Keratinocyte (primary cell): ENCODE measurements at regions not wholly inside any gene's neighbourhood (a gene's known extent, or its start where the extent isn't known, plus 50 kb on each side); places are given as distances from the start of the nearest gene placed in this dataset.

ENCODE experiments used
- DNase-seq: peaks from one replicate; pipeline ENCODE4 v3.0.0-alpha.2; 2011; ENCODE audit warnings: low read depth, missing footprints, low spot score
- FAIRE-seq: peaks from 2 replicates; lab custom pipeline; 2011; peaks lifted over from hg19 to GRCh38; lab: Jason Lieb, UNC
- H2AFZ ChIP-seq: 2 replicates; pipeline ENCODE4 v1.6.0; 2012; ENCODE audit warnings: low read length, control low read depth, inconsistent platforms; ENCODE audit not compliant: control insufficient read depth
- H3K27ac ChIP-seq: 2 replicates; pipeline ENCODE4 v1.5.1; 2011; ENCODE audit warnings: low read length; ENCODE audit not compliant: control insufficient read depth, insufficient read depth
- H3K27me3 ChIP-seq: 3 replicates; pipeline ENCODE4 v1.6.0; 2011; ENCODE audit warnings: low read length; ENCODE audit not compliant: control insufficient read depth, insufficient read depth; ENCODE audit errors: extremely low read depth
- H3K36me3 ChIP-seq, 2 experiments: 2 replicates in 1 of 2; 3 replicates in 1 of 2; pipeline ENCODE4 v1.5.1; 2011; ENCODE audit warnings: low read length in 2 of 2, mild to moderate bottlenecking in 1 of 2; ENCODE audit not compliant: control insufficient read depth in 2 of 2, insufficient read depth in 2 of 2; ENCODE audit errors: extremely low read depth in 1 of 2
- H3K4me1 ChIP-seq: 3 replicates; pipeline ENCODE4 v1.5.1; 2011; ENCODE audit warnings: low read length; ENCODE audit not compliant: control insufficient read depth, insufficient read depth; ENCODE audit errors: extremely low read depth
- H3K4me2 ChIP-seq: 3 replicates; pipeline ENCODE4 v1.6.0; 2011; ENCODE audit warnings: low read depth, low read length; ENCODE audit not compliant: control insufficient read depth, insufficient read depth; ENCODE audit errors: extremely low read depth
- H3K4me3 ChIP-seq, 3 experiments: fragments of 200-600 bp in 1 of 3; sonication (generic) in 1 of 3; 2 replicates in 2 of 3; 3 replicates in 1 of 3; pipeline ENCODE4 v1.5.1; 2011 to 2016; ENCODE audit warnings: low read length in 3 of 3, mild to moderate bottlenecking in 3 of 3, control low read depth in 2 of 3, inconsistent platforms in 1 of 3, low read depth in 1 of 3, mixed read lengths in 1 of 3, mixed run types in 1 of 3, moderate library complexity in 1 of 3; ENCODE audit not compliant: control insufficient read depth in 2 of 3, insufficient read depth in 2 of 3; ENCODE audit errors: extremely low read depth in 1 of 3
- H3K79me2 ChIP-seq: 2 replicates; pipeline ENCODE4 v1.6.0; 2012; ENCODE audit warnings: low read length; ENCODE audit not compliant: control insufficient read depth, insufficient read depth
- H3K9ac ChIP-seq: 3 replicates; pipeline ENCODE4 v1.6.0; 2011; ENCODE audit warnings: low read length; ENCODE audit not compliant: control insufficient read depth, insufficient read depth; ENCODE audit errors: extremely low read depth
- H3K9me1 ChIP-seq: 3 replicates; pipeline ENCODE4 v1.6.0; 2011; ENCODE audit warnings: low read length; ENCODE audit not compliant: control insufficient read depth, insufficient read depth; ENCODE audit errors: extremely low read depth
- H3K9me3 ChIP-seq: 2 replicates; pipeline ENCODE4 v1.5.1; 2012; ENCODE audit warnings: low read depth, low read length; ENCODE audit not compliant: control insufficient read depth
- H4K20me1 ChIP-seq: 3 replicates; pipeline ENCODE4 v1.6.0; 2011; ENCODE audit warnings: low read length; ENCODE audit not compliant: control insufficient read depth, insufficient read depth; ENCODE audit errors: extremely low read depth
- EZH2 ChIP-seq: IDR thresholded peaks from one replicate; pipeline ENCODE4 v1.6.1; 2012; ENCODE audit warnings: inconsistent platforms, mild to moderate bottlenecking, low read length, moderate library complexity
- dilution Hi-C: fragments of 300-500 bp; cut with MboI; formaldehyde crosslinking; loops from one replicate; pipeline ENCODE4 v1.7.0; 2020; ENCODE audit warnings: low sequenced_read_pairs; ENCODE audit not compliant: extremely low pct_ligation_motif_present
- TF ChIP-seq, protein P1 (sequence below), 3 experiments: IDR thresholded peaks in 1 of 3; conservative IDR thresholded peaks in 1 of 3; optimal IDR thresholded peaks in 1 of 3; 2 replicates in 2 of 3; 3 replicates in 1 of 3; pipeline versions ENCODE3 to v1.5.1; 2011; ENCODE audit warnings: low read length in 3 of 3, mild to moderate bottlenecking in 3 of 3, moderate library complexity in 2 of 3, control low read depth in 1 of 3, inconsistent platforms in 1 of 3; ENCODE audit not compliant: insufficient read depth in 2 of 3; ENCODE audit errors: extremely low read depth in 1 of 3

DNA sequence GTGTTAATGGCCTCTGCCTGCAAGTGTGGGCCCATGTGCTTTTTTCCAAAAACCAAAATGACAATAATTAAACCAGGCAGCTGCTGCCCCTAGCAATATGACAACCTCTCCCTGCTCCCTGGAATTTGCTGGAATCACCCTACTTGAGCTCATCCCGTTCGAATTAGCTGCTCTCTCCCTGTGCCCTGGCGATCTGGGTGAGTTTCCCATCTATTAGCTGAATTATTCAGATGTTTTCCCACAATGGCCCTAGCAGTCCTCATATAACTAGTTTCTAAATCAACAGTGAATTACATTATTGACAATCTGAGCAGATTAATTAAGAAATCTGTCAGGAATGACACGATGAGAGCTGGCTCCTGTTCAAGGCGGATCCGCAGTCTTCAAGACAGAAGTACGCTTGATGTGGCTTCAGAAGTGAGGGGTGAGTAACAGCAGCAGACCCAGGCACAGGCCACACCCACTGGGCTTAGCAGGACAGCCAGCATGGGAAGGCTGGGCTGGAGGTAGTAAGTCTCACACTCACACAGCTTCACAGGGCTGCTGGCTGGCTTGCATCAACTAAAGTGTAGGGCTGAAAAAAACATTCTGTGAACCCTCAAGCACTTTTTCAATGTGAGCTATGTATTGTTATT is 366.2 kb upstream of the ID2 start:
- Histone ChIP-seq H3K4me2 (no peak overlapping the region), H3K9ac (no peak overlapping the region), H4K20me1 (no peaks in the 10 kb centered on the region), H3K4me1 (peaks cover 6% of the 10 kb centered on the region), H3K36me3 (no peaks in the 10 kb centered on the region), H3K27me3 (peaks cover 3% of the 10 kb centered on the region), H2AFZ (no peak overlapping the region), H3K9me1 (no peaks in the 10 kb centered on the region), H3K4me3 (no peak overlapping the region), H3K79me2 (no peaks in the 10 kb centered on the region), H3K27ac (no peak overlapping the region), H3K9me3 (no peaks in the 10 kb centered on the region)
- FAIRE-seq, result no peak
- dilution Hi-C loops, result no loop called here
- DNase-seq, result no peak
- TF ChIP-seq, protein P1, sequence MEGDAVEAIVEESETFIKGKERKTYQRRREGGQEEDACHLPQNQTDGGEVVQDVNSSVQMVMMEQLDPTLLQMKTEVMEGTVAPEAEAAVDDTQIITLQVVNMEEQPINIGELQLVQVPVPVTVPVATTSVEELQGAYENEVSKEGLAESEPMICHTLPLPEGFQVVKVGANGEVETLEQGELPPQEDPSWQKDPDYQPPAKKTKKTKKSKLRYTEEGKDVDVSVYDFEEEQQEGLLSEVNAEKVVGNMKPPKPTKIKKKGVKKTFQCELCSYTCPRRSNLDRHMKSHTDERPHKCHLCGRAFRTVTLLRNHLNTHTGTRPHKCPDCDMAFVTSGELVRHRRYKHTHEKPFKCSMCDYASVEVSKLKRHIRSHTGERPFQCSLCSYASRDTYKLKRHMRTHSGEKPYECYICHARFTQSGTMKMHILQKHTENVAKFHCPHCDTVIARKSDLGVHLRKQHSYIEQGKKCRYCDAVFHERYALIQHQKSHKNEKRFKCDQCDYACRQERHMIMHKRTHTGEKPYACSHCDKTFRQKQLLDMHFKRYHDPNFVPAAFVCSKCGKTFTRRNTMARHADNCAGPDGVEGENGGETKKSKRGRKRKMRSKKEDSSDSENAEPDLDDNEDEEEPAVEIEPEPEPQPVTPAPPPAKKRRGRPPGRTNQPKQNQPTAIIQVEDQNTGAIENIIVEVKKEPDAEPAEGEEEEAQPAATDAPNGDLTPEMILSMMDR (optimal IDR thresholded peaks at IDR 0.05 in 1 of 3, IDR thresholded peaks at IDR 0.05 in 1 of 3, conservative IDR thresholded peaks at IDR 0.05 in 1 of 3; ENCODE audit: extremely low read depth in 1 of 3, insufficient read depth in 2 of 3, low read length in 3 of 3), result no peak
- no peak for TF ChIP-seq EZH2

DNA sequence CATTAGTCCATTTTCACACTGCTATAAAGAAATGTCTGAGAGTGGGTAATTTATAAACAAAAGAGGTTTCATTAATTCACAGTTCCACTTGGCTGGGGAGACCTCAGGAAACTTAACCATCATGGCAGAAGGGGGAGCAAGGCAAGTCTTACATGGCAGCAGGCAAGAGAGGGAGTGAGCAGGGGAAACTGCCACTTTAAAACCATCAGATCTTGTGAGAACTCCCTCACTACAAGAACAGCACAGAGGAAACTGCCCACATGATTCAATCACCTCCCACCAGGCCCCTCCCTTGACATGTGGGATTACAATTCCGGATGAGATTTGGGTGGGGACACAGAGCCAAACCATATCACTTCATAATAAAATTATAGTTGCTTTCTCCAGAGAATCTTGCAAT is 365.5 kb upstream of the ID2 start:
- Histone ChIP-seq H3K9me3 (no peaks in the 10 kb centered on the region), H3K9me1 (no peaks in the 10 kb centered on the region), H4K20me1 (no peaks in the 10 kb centered on the region), H3K79me2 (no peaks in the 10 kb centered on the region), H3K27me3 (peaks cover 3% of the 10 kb centered on the region), H3K9ac (no peak overlapping the region), H2AFZ (no peak overlapping the region), H3K4me3 (no peak overlapping the region), H3K36me3 (no peaks in the 10 kb centered on the region), H3K27ac (no peak overlapping the region), H3K4me1 (peaks cover 6% of the 10 kb centered on the region), H3K4me2 (no peak overlapping the region)
- DNase-seq (no peak), FAIRE-seq (no peak)
- dilution Hi-C loops, result no loop called here
- TF ChIP-seq, protein P1 (optimal IDR thresholded peaks at IDR 0.05 in 1 of 3, IDR thresholded peaks at IDR 0.05 in 1 of 3, conservative IDR thresholded peaks at IDR 0.05 in 1 of 3; ENCODE audit: extremely low read depth in 1 of 3, insufficient read depth in 2 of 3, low read length in 3 of 3), result no peak
- TF ChIP-seq EZH2, result no peak
